ENCODE measurements at regions not wholly inside any gene's neighbourhood (a gene's known extent, or its start where the extent isn't known, plus 50 kb on each side); places are given as distances from the start of the nearest gene placed in this dataset.

DNA sequence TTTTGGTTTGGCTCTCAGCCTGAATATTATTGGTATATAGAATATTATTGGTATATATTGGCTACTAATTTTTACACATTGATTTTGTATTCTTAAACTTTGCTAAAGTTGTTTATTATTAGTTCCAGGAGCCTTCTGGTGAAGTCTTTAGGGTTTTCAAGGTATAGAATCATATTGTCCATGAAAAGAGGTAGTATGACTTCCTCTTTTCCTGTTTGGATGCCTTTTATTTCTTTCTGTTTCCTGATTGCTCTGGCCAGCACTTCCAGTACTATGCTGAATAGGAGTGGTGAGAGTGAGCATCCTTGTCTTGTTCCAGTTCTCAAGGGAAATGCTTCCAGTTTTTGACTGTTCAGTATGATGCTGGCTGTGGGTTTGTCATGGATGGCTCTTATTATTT lies 107.3 kb upstream of the LIPC start:
- TF ChIP-seq, protein P1, sequence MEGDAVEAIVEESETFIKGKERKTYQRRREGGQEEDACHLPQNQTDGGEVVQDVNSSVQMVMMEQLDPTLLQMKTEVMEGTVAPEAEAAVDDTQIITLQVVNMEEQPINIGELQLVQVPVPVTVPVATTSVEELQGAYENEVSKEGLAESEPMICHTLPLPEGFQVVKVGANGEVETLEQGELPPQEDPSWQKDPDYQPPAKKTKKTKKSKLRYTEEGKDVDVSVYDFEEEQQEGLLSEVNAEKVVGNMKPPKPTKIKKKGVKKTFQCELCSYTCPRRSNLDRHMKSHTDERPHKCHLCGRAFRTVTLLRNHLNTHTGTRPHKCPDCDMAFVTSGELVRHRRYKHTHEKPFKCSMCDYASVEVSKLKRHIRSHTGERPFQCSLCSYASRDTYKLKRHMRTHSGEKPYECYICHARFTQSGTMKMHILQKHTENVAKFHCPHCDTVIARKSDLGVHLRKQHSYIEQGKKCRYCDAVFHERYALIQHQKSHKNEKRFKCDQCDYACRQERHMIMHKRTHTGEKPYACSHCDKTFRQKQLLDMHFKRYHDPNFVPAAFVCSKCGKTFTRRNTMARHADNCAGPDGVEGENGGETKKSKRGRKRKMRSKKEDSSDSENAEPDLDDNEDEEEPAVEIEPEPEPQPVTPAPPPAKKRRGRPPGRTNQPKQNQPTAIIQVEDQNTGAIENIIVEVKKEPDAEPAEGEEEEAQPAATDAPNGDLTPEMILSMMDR (IDR thresholded peaks at IDR 0.05; ENCODE audit: insufficient read depth, low read length, missing control alignments): no peak
- DNase-seq (ENCODE audit: low read depth, low spot score): no peak
- H3K4me3 ChIP-seq (ENCODE audit: low read depth, low read length): no peak overlapping the region
- POLR2A ChIA-PET: no interaction called here
- CTCF ChIA-PET: no interaction called here

DNA sequence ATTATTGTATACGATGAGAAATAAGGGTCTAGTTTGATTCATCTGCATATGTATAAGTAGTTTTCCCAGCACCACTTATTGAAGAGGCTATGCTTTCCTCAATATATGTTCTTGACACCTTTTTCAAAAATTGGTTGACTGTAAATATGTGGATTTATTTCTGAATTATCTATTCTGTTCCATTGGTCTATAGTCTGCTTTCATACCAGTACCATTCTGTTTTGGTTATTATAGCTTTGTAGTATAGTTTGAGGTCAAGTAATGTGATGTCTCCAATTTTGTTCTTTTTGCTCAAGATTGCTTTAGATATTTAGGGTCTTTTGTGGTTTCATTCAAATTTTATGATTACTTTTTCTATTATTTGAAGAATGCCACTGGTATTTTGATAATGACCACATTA lies 103.8 kb upstream of the LIPC start:
- no peak for DNase-seq (ENCODE audit: low read depth, low spot score)
- ChIA-PET CTCF (no interaction called here), POLR2A (no interaction called here)
- no peak overlapping the region for H3K4me3 ChIP-seq (ENCODE audit: low read depth, low read length)
- TF ChIP-seq, protein P1 (IDR thresholded peaks at IDR 0.05; ENCODE audit: insufficient read depth, low read length, missing control alignments): no peak

DNA sequence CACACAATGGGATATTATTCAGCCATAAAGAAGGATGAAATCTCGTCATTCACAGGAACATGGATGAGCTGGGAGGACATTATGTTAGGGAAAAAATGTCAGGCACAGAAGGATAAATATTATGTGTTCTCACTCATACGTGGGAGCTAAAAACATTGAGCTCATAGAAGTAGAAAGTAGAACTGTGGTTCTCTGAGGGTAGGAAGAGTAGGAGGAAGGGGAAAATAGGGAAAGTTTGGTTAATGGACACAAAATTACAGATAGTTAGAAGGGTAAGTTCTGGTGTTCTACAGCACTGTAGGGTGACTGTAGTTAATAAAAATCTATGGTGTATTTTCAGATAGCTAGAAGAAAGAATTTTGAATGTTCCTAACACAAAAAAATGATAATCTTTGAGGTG lies 102.6 kb upstream of the LIPC start:
- H3K4me3 ChIP-seq (ENCODE audit: low read depth, low read length): no peak overlapping the region
- TF ChIP-seq, protein P1 (IDR thresholded peaks at IDR 0.05; ENCODE audit: insufficient read depth, low read length, missing control alignments): no peak

DNA sequence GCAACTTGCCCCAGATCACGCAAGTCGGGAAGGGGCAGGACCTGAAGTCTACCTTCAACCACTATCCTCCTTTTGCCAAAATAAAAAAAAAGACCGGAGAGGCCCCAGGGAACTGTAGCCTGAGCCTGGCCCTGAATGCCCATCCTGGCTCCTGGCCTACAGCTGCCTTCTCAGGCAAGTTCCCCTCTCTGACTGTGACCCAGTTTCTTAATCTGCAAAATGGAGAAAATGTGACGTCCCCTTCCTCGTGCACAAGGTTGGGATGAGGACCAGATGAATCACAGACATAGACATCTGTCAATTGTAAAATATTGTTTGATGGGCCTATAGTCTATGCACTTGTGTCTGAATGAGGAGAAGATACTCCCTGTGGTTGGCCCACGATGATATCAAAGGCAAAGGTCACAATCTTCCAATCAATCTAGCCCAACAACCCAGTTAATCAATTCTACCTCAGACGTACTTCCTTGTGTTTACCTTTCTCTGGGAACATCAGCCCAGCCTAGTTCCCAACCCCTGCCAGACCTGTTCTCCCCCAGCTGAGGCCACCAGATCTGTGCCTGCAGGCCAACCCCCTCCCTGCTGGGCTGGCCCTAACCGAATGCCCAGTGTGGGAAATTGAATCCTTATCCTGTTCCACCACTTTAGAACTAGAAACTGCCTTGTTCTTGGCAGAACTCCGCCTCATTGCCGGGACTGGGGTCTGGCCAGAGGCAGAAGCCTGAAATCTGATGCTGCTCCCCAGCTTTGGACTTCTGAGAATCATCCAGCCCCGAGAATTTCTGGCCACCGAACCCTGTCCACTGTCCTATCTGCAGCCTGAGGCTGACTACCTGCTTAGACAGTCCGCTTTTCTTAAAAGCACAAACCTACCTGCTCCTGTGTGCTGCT lies 101.8 kb upstream of the LIPC start:
- ChIA-PET POLR2A (no interaction called here), CTCF (no interaction called here)
- TF ChIP-seq, protein P1 (IDR thresholded peaks at IDR 0.05; ENCODE audit: insufficient read depth, low read length, missing control alignments): no peak
- DNase-seq (ENCODE audit: low read depth, low spot score): no peak
- no peak overlapping the region for H3K4me3 ChIP-seq (ENCODE audit: low read depth, low read length)

More for the DNA sequence above, 102.6 kb upstream of the LIPC start:
- CTCF ChIA-PET: no interaction called here
- POLR2A ChIA-PET: no interaction called here
- no peak for DNase-seq (ENCODE audit: low read depth, low spot score)

DNA sequence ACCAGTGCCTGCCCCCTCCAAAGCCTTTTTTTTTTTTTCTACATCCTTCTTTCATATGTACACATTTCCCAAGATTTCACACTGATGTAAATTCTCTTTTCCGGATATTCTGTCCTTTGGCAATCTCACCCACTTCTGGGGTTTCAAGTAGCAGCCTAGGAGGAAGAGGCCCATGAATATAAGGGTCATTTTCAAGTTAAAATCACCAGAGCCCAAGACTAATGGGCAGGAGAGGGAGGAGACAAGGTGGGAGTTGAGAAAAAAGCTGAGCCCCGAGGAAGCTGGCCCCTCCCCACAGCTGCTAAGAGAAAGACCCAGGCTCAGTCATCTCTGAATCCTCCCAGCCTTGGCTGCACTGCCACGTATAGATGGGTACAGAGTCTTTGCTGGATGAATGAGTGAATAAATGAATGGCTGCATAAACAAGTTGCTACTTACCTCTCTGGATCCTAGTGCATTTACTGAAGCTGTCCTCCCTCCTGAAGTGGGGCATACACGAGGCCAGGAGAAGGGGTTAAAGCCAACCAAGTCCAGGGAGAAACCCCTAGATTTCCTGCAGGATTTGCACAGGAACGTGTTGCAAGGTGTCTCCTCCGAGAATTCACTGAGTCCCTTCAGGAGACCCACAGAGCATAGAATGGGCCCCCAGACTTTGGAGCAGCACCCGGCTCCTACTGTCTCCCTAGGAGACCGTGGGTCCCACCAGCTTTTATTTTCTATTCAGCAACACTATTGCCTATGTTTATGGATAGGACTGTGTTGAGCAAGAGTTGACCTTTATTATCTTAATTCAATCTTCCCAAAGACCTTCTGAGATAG lies 100.8 kb upstream of the LIPC start:
- ChIA-PET POLR2A (interaction anchor here (1.0 to 1.8 kb wide), 4 partner anchors 15 to 440 kb away, joined by 3 to 11 read pairs (median 4); partner anchors contain the start of gene MINDY2), CTCF (interaction anchor here (0.8 to 1.0 kb wide), 2 partner anchors 21 to 111 kb away, joined by 3 read pairs; no protein-coding TSS in a partner anchor)
- DNase-seq (ENCODE audit: low read depth, low spot score): no peak
- TF ChIP-seq, protein P1 (IDR thresholded peaks at IDR 0.05; ENCODE audit: insufficient read depth, low read length, missing control alignments): no peak
- no peak overlapping the region for H3K4me3 ChIP-seq (ENCODE audit: low read depth, low read length)

DNA sequence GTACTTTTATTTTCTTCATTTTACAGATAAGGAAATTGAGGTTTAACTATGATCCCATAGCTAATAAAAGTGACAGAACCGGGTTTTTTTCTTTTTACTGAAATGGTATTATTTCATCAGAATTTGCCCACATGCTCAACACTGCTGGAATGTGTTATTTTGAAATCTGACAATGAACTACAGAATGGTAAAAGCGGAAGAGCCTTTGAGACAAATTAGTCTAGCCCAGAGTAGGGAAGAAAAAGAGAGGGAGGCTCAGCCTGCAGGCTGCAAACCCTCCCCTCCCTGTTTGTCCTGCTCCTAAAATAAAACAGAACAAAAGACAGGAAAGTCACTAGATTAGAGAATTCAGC lies 100.3 kb upstream of the LIPC start:
- ChIA-PET CTCF (interaction anchor here (0.8 to 1.6 kb wide), 4 partner anchors 22 to 138 kb away, joined by 3 to 4 read pairs (median 3); no protein-coding TSS in a partner anchor), POLR2A (interaction anchor here (1.0 to 1.8 kb wide), 4 partner anchors 14 to 439 kb away, joined by 3 to 11 read pairs (median 4); partner anchors contain the start of gene MINDY2)
- no peak for DNase-seq (ENCODE audit: low read depth, low spot score)
- TF ChIP-seq, protein P1 (IDR thresholded peaks at IDR 0.05; ENCODE audit: insufficient read depth, low read length, missing control alignments): no peak
- H3K4me3 ChIP-seq (ENCODE audit: low read depth, low read length): no peak overlapping the region

Data from AG04449 (cell line).